ENCODE measurements at regions not wholly inside any gene's neighbourhood (a gene's known extent, or its start where the extent isn't known, plus 50 kb on each side); places are given as distances from the start of the nearest gene placed in this dataset.

GRCh38 chr2:185610301-185610700 is 128.3 kb upstream of the FSIP2 start:
- DNase-seq (ENCODE audit: extremely low read depth, low read depth): no peak
- TF ChIP-seq CTCF (IDR thresholded peaks at IDR 0.05; ENCODE audit: low read depth, low read length): no peak

- no peak for DNase-seq (ENCODE audit: extremely low read depth, low read depth)
- no peak for TF ChIP-seq CTCF (IDR thresholded peaks at IDR 0.05; ENCODE audit: low read depth, low read length)
Measured at GRCh38 chr2:185618625-185619024, 120.0 kb upstream of the FSIP2 start.

- TF ChIP-seq CTCF (IDR thresholded peaks at IDR 0.05; ENCODE audit: low read depth, low read length): no peak
- DNase-seq (ENCODE audit: extremely low read depth, low read depth): no peak
Measured at GRCh38 chr2:185625604-185626003, 113.0 kb upstream of the FSIP2 start.

GRCh38 chr2:185628985-185629384 is 109.6 kb upstream of the FSIP2 start:
- no peak for DNase-seq (ENCODE audit: extremely low read depth, low read depth)
- no peak for TF ChIP-seq CTCF (IDR thresholded peaks at IDR 0.05; ENCODE audit: low read depth, low read length)

GRCh38 chr2:185633621-185634020 is 105.0 kb upstream of the FSIP2 start:
- no peak for TF ChIP-seq CTCF (IDR thresholded peaks at IDR 0.05; ENCODE audit: low read depth, low read length)
- no peak for DNase-seq (ENCODE audit: extremely low read depth, low read depth)

- DNase-seq (ENCODE audit: extremely low read depth, low read depth): no peak
- no peak for TF ChIP-seq CTCF (IDR thresholded peaks at IDR 0.05; ENCODE audit: low read depth, low read length)
Measured at GRCh38 chr2:185638771-185639170, 99.8 kb upstream of the FSIP2 start.

GRCh38 chr2:185640588-185640987 is 98.0 kb upstream of the FSIP2 start:
- DNase-seq (ENCODE audit: extremely low read depth, low read depth): no peak
- TF ChIP-seq CTCF (IDR thresholded peaks at IDR 0.05; ENCODE audit: low read depth, low read length): no peak
